ENCODE measurements at regions not wholly inside any gene's neighbourhood (a gene's known extent, or its start where the extent isn't known, plus 50 kb on each side); places are given as distances from the start of the nearest gene placed in this dataset.

DNA sequence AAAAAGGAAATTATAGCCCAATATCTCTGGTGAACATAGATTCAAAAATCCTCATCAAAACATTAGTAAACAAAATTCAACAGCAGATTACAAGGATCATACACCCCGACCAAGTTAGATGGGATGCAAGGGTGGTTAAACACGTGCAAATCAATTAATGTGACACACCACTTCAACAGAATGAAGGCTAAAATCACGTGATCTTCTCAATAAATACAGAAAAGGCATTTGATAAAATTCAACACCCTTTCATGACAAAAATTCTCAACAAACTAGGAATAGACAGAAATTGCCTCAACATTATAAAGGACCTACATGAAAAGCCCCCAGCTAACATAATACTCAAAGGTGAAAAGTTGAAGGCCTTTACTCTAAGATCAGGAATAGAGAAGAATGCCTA is 590.8 kb upstream of the FZD8 start:
- H3K4me1 ChIP-seq (ENCODE audit: insufficient read depth, low read length): no peaks in the 10 kb centered on the region
- H3K27me3 ChIP-seq (ENCODE audit: insufficient read depth, low read length): no peaks in the 10 kb centered on the region
- no peak overlapping the region for H3K4me3 ChIP-seq (ENCODE audit: insufficient read depth, low read length)
- TF ChIP-seq CTCF (IDR thresholded peaks at IDR 0.05; ENCODE audit: extremely low read depth, low read depth, low read length): no peak
- H2AFZ ChIP-seq (ENCODE audit: low read length): no peak overlapping the region
- H3K36me3 ChIP-seq (ENCODE audit: insufficient read depth, low read length): no peaks in the 10 kb centered on the region
- H4K20me1 ChIP-seq (ENCODE audit: insufficient read depth, low read length): no peaks in the 10 kb centered on the region
- H3K4me2 ChIP-seq (ENCODE audit: insufficient read depth, low read length): no peak overlapping the region
- no peaks in the 10 kb centered on the region for H3K9me3 ChIP-seq (ENCODE audit: low read depth, low read length)
- H3K79me2 ChIP-seq (ENCODE audit: insufficient read depth, low read length): no peaks in the 10 kb centered on the region
- no peak for DNase-seq (ENCODE audit: insufficient read length, low spot score, missing footprints)
- H3K27ac ChIP-seq (ENCODE audit: low read depth, low read length): no peak overlapping the region

GRCh38 chr10:36224431-36224985 is 582.4 kb upstream of the FZD8 start:
- no peaks in the 10 kb centered on the region for H4K20me1 ChIP-seq (ENCODE audit: insufficient read depth, low read length)
- no peak overlapping the region for H3K27ac ChIP-seq (ENCODE audit: low read depth, low read length)
- H3K27me3 ChIP-seq (ENCODE audit: insufficient read depth, low read length): no peaks in the 10 kb centered on the region
- no peak for TF ChIP-seq CTCF (IDR thresholded peaks at IDR 0.05; ENCODE audit: extremely low read depth, low read depth, low read length)
- H3K4me3 ChIP-seq (ENCODE audit: insufficient read depth, low read length): no peak overlapping the region
- H3K9me3 ChIP-seq (ENCODE audit: low read depth, low read length): no peaks in the 10 kb centered on the region
- no peaks in the 10 kb centered on the region for H3K36me3 ChIP-seq (ENCODE audit: insufficient read depth, low read length)
- H3K4me1 ChIP-seq (ENCODE audit: insufficient read depth, low read length): peaks cover 4% of the 10 kb centered on the region
- peak overlapping the region; percentile 5 for H2AFZ ChIP-seq (ENCODE audit: low read length)
- no peak for DNase-seq (ENCODE audit: insufficient read length, low spot score, missing footprints)
- no peaks in the 10 kb centered on the region for H3K79me2 ChIP-seq (ENCODE audit: insufficient read depth, low read length)
- no peak overlapping the region for H3K4me2 ChIP-seq (ENCODE audit: insufficient read depth, low read length)

DNA sequence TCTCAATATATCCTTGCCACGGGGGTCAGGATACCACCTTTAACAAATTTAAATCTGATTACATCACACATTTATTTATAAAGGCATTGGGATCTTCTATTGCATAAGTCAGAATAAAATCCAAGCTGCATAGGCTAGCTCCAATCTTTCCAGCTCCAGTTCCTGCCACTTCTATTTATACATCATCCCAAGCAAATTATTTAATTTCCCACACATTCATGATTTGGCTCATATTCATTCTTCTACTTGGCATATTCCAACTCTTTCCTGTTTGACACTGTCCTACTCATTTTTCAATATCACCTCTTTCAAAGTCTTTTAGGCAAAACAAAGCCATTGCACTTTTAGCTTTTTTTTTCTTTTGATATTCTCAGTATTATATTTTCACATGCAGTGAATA is 579.0 kb upstream of the FZD8 start:
- no peaks in the 10 kb centered on the region for H3K27me3 ChIP-seq (ENCODE audit: insufficient read depth, low read length)
- no peak for TF ChIP-seq CTCF (IDR thresholded peaks at IDR 0.05; ENCODE audit: extremely low read depth, low read depth, low read length)
- H3K27ac ChIP-seq (ENCODE audit: low read depth, low read length): no peak overlapping the region
- H3K4me1 ChIP-seq (ENCODE audit: insufficient read depth, low read length): peaks cover 4% of the 10 kb centered on the region
- no peak overlapping the region for H3K4me3 ChIP-seq (ENCODE audit: insufficient read depth, low read length)
- no peak overlapping the region for H2AFZ ChIP-seq (ENCODE audit: low read length)
- no peak overlapping the region for H3K4me2 ChIP-seq (ENCODE audit: insufficient read depth, low read length)
- DNase-seq (ENCODE audit: insufficient read length, low spot score, missing footprints): no peak
- H3K79me2 ChIP-seq (ENCODE audit: insufficient read depth, low read length): no peaks in the 10 kb centered on the region
- H3K36me3 ChIP-seq (ENCODE audit: insufficient read depth, low read length): no peaks in the 10 kb centered on the region
- no peaks in the 10 kb centered on the region for H4K20me1 ChIP-seq (ENCODE audit: insufficient read depth, low read length)
- no peaks in the 10 kb centered on the region for H3K9me3 ChIP-seq (ENCODE audit: low read depth, low read length)

DNA sequence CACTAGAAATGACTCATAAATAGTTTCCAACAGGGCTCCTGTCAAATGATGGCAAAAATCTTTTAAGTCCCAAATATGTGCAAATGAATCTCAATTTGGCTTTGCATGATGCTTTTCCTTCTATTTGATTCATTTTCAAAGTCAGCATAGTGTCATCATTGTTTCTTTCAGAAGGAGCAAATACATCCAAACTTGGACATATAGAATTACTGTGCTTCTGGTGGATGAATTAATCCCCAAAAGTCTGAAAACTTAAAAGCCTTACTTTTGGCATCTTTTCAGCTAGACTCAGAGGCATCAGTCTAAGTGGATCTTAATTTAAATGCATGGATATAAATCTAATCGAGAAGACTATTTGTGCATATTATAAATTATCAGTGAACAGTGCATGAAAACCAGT is 578.1 kb upstream of the FZD8 start:
- H3K27ac ChIP-seq (ENCODE audit: low read depth, low read length): no peak overlapping the region
- H2AFZ ChIP-seq (ENCODE audit: low read length): no peak overlapping the region
- DNase-seq (ENCODE audit: insufficient read length, low spot score, missing footprints): no peak
- H3K27me3 ChIP-seq (ENCODE audit: insufficient read depth, low read length): no peaks in the 10 kb centered on the region
- TF ChIP-seq CTCF (IDR thresholded peaks at IDR 0.05; ENCODE audit: extremely low read depth, low read depth, low read length): no peak
- H3K36me3 ChIP-seq (ENCODE audit: insufficient read depth, low read length): no peaks in the 10 kb centered on the region
- H3K4me2 ChIP-seq (ENCODE audit: insufficient read depth, low read length): no peak overlapping the region
- no peaks in the 10 kb centered on the region for H3K9me3 ChIP-seq (ENCODE audit: low read depth, low read length)
- no peaks in the 10 kb centered on the region for H3K79me2 ChIP-seq (ENCODE audit: insufficient read depth, low read length)
- no peaks in the 10 kb centered on the region for H4K20me1 ChIP-seq (ENCODE audit: insufficient read depth, low read length)
- no peak overlapping the region for H3K4me3 ChIP-seq (ENCODE audit: insufficient read depth, low read length)
- H3K4me1 ChIP-seq (ENCODE audit: insufficient read depth, low read length): peaks cover 4% of the 10 kb centered on the region

Measured in osteoblast (primary cell).